ENCODE measurements at regions not wholly inside any gene's neighbourhood (a gene's known extent, or its start where the extent isn't known, plus 50 kb on each side); places are given as distances from the start of the nearest gene placed in this dataset.
A peak's percentile ranks its signal among the peaks of the same experiment; 100 is the strongest.
"Not testable (repeated sequence)": the region's sequence is repeated elsewhere in the genome, so short reads cannot be mapped to it uniquely, and the experiment has no call there.

DNA sequence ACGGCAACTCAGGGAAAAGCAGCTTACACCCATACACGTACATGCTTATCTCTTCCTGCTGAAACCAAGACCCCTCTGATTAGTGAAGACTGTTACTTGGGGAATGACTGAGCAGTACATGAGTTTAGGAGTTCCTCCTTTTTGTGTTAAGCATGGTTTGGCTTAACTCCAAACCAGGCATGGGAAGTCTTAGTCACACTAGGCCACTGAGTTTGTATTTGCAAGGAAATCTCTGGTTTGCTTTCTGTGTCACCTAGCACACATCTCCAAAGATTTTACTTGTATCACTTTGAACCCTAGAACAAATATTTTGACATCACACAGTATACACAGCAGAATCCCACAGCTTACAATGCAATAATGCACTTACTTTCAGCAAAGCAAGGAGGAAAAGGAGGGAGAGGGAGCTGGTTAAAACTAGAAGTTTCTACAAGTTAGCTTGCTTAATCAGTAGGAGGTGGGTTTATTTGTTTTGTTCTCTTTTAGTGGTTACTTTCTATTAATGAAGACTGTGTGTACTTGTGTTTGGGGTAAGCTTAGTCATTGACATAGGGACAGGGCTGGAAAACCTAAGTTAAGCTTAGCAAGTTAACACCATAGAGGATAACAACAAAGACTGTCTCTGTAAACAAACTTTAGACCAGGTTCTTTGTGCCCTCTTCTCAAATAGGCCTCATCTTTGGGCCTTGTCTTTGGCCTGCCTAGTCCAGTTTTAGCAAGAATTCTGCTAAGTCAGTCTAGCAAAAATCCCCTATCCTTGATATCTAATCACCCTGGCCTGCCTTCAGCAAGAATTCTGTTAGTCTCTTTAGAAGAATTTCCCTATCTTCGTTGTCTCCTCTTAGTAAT is 219.4 kb downstream of the MREG start:
- peak in 1 of 2 experiments; percentile 3 for DNase-seq

DNA sequence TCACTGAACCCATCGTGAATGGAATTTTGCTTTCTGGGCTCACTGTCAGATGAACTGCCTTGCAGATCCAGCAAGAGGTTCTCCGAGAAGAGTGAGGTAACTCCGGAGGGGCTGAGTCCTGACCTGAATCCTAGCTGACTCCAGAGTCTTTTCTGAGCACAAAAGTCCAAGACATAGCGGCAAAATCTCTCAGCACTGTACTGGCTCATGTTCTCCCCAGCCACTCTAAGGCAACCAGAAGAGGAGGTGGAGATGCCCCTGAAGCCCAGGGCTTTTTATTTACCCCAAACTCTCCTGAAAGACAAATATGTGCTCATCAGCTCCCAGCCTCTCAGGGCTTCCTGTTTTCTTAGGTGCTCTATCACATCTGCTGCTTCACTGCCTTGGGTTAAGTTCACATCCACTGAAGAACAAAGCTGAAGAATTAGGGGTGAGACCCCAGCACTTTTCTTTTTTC is 221.8 kb downstream of the MREG start:
- DNase-seq: no peak

DNA sequence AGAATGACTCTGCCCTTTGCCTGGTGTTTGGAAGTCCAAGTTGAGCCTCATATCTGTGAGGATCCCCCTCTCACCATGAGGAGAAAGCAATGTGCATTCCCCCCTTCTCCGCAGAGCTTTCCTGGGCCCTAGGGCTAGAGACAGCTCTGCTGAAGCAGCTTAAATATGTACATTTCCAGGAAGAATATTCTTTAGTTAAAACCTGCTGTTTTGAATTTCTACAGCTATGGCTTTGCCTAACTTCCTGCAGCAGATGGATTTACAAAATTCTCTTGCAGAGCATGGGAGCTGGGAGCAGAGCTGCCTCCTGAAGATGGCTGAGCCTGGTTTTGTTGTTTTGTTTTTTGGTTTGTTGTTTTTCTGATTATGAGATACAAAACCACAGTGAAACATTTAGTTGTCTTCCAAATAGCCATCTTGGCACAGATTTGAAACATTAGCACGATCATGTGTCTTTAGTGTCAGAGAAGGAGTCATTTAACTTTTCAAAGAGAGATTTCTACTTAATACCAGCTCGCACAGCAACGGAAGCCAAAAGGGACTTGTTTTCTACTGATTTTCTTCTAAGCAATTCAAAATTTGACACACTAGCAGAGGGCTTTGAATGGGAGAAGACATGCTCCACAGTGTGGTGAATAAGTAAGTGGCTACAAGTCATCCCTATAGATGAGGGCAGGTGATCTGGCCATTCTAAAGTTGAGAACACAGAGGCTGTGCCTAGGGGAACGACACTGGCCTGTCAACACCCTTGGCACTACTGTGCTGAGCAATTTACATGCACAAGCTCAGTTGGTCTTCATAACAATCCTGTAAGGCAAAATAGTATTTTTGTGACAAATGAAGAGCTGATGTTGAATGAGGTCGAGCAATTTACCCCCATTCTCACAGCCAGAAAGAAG is 222.6 kb downstream of the MREG start:
- no peak for DNase-seq

DNA sequence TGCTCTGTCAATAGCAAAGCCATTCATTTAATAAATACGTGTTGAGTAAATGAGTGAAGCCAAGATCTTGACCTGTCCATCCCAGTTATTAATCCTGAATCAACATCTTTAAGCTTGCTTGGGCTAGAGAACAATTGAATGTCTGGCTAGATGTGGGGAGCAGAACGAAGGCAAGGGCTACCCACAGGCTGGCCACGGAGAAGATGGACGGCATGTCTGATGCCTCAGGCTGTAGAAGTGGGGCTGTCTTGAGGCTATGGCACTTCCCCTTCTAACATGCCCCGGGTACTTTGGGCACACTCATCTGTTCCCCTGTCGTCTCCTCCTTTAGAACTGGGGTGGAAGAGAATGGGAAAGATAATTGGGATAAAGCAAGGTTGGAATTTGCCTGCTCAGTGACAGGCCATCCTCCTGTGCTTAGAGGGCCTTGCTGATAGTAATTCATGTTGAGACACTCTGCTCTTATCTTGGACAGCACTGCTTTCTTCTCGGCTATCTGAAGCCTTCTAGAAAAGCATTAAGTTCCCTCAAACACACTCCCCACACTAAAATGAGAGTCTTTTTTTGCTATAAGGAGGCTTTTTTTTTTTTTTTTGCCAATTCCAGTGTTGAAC is 225.7 kb downstream of the MREG start:
- DNase-seq: no peak

DNA sequence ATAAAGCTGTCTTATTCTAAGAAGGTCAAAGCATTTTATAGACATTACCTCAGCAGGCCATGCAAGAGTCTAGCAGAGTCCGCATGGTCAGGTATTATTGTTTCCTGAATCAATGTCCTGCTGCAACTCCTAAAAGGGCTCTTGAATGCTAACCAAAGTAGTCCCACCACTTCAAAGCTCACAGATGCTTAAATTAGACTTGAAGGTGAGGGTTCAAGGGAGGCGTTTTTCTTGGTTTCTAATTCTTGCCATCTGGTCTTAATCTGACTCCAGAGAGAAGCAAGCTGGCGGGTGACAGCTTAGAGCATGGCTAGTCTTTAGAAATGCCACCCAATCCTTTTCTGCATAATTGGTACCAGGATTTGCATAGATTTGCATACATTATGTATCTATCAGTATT is 226.3 kb downstream of the MREG start:
- no peak for DNase-seq

DNA sequence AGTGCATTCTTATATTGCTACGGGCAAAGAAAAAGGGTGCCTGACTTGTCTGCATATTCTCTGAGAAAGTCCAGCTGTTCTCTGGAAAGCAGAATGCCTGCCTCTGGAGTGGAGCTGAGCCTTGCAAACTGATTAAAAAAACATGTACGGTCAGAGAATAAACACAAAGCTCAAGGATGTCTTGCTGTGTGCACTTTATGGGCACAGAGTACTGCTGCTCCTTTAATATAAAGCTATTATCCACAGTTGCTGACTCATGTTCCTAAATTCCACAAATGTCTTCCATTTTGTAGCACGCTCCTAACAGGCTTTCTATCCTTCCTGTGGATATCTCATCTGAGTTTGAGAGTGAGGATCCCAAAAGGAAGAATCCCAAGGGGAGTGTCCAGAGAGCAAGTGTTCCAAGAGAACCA is 229.0 kb downstream of the MREG start:
- DNase-seq: no peak

DNA sequence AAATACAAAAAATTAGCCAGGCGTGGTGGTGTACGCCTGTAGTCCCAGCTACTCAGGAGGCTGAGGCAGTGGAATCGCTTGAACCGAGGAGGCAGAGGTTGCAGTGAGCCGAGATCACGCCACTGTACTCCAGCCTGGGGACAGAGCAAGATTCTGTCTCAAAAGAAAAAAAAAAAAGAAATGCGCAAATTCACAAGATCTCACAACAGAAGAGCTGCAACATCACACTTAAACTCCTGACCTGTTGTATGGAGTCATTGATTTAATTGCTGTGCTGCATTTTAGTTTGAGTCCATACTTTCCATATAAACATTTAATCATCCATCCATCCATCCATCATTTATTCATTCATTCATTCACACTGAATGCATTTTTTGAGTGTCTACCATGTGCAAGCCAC is 229.7 kb downstream of the MREG start:
- not testable (repeated sequence) for DNase-seq

DNA sequence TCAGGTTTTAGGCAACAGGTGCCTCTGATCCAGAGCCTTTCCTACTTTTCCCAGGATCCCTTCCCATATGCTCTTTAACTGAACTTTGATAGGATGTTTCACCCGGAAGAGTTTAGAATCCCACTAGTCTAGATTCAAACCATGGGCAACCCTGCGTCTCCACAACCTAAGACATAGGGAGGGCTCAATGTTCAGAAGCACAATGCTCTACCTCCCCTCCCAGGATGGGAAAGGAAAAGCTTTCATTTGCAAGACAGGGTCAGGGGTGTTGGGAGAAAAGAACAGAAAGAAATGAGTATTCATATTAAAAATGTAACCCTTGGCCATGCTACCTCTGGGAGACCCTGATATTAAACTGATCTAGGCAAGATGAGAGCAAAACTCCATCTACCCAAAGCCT is 230.4 kb downstream of the MREG start:
- DNase-seq: no peak

DNA sequence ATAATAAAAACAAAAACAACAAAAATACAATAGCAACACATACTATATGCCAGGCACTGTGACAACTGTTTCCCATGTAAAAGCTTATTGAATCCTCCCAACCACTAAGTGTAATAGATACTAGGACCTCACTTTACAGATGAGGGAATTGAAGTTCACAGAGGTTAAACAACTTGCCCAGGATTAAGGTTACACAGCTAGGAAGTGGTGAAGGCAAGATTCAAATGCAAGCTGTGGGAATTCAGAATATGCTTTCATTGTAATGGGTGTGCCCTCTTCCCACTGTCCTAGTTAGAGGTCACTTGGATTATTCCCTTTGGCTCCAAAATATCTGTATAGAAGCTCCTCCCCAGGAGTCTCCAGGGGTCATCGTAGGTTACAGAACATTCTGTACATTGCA is 231.1 kb downstream of the MREG start:
- no peak for DNase-seq

DNA sequence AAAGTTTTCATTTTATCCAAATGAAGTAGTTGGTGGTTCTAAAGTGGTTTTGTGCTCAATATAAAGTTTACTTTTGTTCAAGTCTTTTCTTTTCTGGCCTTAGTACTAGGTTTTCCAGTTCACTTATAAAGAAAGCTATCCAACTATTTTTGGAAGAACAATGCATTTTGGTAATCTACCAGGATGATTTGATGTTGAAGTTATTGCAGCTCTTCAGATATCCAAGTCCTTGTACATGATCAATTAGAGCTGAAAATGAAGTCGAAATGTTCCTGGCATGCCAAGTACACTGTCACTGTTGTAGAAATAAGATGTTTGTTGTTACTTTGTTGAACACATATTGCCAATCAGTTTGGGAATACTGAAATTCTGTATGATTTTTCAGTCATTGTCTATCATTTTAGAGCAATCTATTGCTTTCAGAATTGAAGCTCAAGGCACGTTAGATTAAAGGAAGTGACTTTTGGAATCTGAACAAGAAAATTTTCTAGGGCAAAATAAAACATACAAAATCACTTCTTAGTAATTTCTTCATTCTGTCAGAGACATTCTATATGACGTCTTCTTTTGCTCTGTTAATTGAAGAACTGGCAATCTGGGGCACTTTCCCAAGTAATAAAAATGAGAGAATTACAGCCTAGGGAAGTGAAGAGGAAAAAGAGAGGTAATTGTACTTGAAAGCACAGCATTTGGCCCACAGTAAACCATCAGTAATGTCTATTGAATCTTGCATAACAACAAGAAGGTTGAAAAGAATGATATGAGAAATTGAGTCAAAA is 232.3 kb downstream of the MREG start:
- no peak for DNase-seq

DNA sequence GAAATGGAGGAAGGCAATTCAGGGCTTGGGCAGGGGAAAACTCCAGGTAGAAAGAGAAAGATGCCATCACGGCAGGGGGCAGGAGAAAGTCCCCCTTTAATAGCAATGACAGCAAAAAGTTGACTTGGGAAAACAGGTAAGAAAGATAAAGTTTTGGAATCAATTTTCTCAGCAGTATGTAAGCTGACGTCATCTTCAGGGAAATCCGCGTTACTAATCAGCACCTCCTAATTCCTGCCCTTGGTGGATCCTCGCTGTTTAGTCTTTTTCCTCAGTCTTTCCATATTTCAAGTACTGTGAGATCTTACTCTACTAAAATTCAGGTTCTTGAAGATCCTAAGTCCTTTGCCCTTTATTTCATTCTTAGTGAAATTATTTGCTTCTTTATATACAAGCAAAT is 233.0 kb downstream of the MREG start:
- DNase-seq: no peak

DNA sequence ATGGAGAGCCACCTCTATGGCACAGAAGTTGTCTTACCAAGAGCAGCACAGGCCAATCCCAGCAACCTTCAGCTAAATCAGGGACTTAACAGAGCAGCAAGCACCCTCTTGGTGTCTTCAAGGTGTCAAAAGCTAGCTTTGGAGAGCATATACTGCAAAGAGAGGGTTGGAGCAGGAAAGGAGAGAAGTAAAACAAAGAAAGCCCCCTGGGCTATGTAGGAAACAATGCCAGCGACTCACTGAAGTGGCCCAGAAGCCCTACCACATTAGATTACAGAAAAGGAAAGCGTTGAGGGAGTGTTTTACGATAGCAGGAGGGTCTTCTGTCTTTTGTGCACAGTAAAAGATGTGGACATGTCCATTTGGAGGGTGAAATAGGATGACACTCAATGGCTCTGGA is 233.4 kb downstream of the MREG start:
- no peak for DNase-seq

DNA sequence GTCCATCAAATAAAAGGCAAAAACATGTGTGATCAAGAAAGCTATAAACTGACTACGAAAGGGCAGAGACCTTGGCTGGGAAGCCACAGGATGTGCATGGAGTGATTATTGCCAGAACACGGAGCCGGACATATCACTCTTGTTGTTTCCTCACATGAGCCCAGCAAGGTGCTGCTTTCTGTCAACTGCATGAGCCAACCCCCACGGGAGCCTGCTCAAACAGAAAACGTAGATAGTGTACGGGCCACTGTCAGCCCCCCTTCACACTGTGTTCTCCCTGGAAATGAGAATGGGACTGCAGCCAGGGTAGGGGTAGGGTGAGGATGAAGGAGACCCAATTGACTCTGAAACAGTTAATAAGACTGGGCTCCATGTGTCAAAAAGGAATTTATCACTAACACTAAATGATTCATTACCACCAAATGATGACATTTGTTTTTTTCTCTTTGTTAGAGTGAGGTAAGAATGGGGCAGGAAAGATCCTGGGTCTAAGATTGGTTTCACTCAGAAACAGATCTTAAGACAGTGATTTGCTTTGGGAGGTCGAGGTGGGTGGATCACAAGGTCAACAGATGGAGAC is 235.8 kb downstream of the MREG start:
- DNase-seq: no peak

DNA sequence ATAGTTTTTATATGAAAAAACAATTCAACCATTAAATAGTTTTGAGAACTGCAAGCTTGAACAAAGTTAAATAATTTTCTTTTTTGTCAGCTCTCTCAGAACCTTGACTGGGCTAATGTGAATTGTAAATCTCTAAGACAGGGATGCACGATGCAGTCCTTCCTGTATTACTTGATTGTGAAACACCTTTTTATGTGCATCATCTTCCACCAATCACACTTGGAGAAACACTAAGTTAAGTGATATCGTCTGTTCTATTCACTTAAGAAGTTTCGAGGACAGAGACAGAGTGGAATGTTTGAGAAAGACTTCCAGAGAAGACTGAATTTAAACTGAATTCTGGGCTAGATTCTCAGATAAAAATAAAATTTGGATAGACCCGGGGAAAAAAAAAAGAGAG is 238.2 kb downstream of the MREG start:
- no peak for DNase-seq

DNA sequence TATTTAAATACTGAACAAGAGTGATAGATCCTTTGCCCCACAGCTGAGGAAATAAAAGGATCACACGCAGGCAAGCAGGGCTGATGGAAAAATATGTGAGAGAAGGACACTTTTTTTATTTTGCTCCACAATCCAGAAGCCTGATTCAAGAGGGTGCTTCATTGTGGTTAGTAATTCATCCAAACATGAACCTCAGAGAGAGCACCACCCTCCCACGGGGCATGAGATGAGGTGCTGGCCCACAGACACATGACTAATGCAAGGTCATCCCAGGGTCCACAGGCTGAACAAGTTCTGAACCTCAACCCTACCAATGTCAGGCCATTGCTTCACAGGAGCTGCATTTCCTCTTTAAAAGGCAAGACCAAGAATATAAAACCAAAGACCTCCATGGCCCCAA is 239.6 kb downstream of the MREG start:
- DNase-seq: no peak

DNA sequence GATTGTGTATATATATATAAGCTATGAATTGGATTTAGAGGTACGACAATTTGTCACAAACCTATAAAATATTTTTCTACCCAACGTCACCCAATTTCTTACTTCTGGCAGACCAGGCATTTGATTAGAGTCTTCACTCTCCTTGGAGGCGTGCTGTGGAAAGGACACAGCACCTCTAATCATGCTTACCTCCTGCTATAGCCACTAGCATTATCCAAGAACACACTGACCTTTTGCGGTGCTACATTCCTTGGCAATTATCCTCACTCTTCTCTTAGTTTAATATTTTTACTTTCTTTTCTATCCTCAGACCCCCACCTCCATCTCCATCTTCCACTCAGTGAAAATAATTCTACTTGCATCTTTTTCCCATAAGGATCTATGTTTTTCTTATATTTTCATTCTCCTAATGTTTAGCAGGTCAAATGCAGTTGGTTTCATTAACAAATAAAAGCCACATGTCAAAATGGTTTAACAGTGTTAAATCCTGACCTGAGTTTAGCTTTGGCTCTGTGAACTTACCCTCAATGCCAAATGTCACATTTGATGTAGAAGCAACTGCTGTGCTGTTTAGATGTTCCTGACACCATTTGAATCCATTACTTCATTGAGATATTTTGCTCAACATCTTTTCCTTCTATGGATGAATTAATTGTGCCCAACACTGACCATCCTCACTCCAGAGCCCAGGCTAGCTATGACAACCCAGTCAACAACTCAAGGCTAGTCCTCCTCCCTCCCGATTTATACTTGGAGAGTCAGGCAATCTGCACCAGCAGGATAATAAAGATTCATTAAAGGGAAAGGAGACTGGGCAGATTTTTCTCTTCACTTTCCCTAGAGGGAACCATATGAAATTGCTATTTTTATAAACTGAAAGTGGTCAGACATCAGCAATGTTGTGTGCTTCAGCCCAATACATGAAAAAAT is 240.5 kb downstream of the MREG start:
- DNase-seq: no peak

DNA sequence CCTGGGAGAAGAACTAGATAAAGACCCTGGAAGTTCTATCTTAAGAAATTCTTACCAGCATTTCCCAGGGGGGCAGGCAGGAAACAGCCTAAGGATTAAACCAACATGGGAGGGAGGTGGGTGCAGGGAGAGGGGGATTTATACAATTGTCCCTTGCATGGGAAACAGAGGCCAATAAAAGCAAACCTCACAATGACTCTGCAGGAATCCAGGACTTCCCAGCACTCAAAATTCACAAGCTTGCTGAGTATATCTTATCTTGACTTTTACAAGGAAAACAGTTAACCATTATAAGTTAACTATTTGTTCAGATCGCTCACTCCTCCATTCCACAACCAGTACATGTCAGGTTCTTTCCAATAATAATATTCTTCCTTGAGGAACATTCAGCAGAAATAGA is 241.3 kb downstream of the MREG start:
- DNase-seq: no peak

DNA sequence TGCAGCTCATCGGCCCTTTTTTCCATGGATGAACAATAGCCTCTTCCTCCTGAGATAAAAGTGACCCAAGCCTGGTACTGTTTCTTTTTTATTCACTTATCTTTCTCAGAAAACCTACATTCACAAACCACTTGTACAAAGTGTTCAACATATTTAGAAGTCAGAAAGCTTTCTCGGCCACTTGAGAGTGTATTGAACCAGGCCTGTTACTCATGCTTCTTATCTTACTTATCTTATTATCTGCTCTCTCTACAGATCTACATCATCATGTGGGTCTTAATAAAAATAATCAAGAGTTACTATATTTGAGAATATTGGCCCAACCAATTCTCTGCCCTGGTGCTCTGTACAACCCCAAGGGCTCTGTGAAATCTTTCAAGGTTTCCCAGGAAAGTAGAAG is 242.1 kb downstream of the MREG start:
- DNase-seq: no peak

DNA sequence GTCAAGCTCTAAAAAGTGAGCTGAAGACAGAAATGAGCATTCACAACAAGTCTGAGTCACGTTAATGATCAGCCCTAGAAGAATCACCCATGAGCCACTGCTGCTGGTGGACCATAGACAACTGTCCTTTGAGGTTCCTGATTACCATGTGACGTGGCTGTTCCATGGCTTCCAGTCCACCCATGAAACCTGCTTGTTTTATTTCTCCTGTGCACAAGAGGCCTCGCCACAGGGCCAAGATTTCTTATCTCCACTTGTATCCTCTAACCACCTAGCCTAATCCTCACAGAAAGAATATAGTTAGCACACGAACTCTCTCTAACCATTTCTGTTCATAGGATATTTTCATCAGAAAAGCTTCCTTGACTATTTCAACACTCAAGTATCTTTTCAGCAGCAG is 242.7 kb downstream of the MREG start:
- no peak for DNase-seq

DNA sequence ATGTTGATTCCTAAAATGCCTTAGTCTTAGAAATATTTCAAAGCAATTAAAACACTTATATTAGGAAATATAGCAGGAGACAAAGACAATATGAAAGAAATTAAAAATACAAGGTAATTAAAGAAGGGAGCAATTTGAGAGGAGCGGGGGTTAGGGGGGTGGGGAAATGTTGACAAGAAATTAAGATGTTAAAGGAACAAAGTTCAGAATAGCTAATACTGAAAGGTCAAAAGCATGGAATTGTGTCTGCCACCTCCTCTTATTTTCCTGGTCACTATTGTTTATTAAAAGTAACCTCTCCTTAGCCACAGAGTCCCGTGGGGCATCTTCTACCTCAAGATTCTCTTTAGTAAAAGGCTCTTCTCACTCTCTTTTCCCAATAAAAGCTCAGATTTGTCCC is 244.1 kb downstream of the MREG start:
- no peak for DNase-seq

DNA sequence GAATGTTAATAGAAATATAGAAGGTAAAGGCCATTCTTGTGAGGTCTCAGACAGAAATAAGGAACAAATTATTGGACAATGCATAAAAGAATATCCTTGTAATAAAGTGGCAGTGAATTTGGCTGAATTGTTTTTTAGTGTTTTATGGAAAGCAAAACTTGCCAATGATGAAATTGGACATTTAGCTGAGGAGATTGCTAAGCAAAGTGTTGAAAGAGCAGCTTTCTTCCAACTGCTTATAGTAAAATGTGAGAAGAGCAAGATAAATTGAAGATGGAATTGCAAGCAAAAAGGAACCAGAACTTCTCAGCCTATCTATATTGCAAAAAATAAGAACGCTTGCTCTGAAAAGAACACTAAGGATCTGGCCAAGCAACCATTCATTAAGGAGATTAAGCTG is 245.7 kb downstream of the MREG start:
- DNase-seq: no peak

Data from NCI-H446 (cell line).